PFSK-1 (cell line): ENCODE measurements at regions not wholly inside any gene's neighbourhood (a gene's known extent, or its start where the extent isn't known, plus 50 kb on each side); places are given as distances from the start of the nearest gene placed in this dataset.

Experiments used
- FOXP2 ChIP-seq: optimal IDR thresholded peaks from 2 replicates; pipeline ENCODE3; 2011; ENCODE audit warnings: borderline replicate concordance, control low read depth, inconsistent platforms; ENCODE audit not compliant: insufficient read depth; ENCODE audit errors: extremely low read length, extremely low read depth
- POLR2AphosphoS5 ChIP-seq: IDR thresholded peaks from 2 replicates; pipeline ENCODE4 v1.6.1; 2012; ENCODE audit warnings: low read depth, mild to moderate bottlenecking, control low read depth, low read length, moderate library complexity
- SIN3A ChIP-seq: IDR thresholded peaks from 2 replicates; pipeline ENCODE4 v1.6.1; 2012; ENCODE audit warnings: mild to moderate bottlenecking, low read length, moderate library complexity, borderline replicate concordance; ENCODE audit not compliant: insufficient read depth
- TAF1 ChIP-seq: IDR thresholded peaks from 2 replicates; pipeline ENCODE4 v1.6.1; 2012; ENCODE audit warnings: low read length, control low read depth, borderline replicate concordance; ENCODE audit not compliant: insufficient read depth
- TF ChIP-seq, protein P1 (sequence below), 2 experiments: IDR thresholded peaks; 2 replicates each; pipeline versions ENCODE4 v1.6.1 to v1.8.0; 2011 to 2012; ENCODE audit warnings: low read depth in 2 of 2, low read length in 2 of 2, control low read depth in 1 of 2, inconsistent platforms in 1 of 2, mild to moderate bottlenecking in 1 of 2, moderate library complexity in 1 of 2; ENCODE audit not compliant: insufficient read depth in 1 of 2

GRCh38 chr2:67669766-67670165 is 272.6 kb downstream of the ETAA1 start:
- TF ChIP-seq, protein P1, sequence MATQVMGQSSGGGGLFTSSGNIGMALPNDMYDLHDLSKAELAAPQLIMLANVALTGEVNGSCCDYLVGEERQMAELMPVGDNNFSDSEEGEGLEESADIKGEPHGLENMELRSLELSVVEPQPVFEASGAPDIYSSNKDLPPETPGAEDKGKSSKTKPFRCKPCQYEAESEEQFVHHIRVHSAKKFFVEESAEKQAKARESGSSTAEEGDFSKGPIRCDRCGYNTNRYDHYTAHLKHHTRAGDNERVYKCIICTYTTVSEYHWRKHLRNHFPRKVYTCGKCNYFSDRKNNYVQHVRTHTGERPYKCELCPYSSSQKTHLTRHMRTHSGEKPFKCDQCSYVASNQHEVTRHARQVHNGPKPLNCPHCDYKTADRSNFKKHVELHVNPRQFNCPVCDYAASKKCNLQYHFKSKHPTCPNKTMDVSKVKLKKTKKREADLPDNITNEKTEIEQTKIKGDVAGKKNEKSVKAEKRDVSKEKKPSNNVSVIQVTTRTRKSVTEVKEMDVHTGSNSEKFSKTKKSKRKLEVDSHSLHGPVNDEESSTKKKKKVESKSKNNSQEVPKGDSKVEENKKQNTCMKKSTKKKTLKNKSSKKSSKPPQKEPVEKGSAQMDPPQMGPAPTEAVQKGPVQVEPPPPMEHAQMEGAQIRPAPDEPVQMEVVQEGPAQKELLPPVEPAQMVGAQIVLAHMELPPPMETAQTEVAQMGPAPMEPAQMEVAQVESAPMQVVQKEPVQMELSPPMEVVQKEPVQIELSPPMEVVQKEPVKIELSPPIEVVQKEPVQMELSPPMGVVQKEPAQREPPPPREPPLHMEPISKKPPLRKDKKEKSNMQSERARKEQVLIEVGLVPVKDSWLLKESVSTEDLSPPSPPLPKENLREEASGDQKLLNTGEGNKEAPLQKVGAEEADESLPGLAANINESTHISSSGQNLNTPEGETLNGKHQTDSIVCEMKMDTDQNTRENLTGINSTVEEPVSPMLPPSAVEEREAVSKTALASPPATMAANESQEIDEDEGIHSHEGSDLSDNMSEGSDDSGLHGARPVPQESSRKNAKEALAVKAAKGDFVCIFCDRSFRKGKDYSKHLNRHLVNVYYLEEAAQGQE (IDR thresholded peaks at IDR 0.05; ENCODE audit: insufficient read depth in 1 of 2, low read depth in 2 of 2, low read length in 2 of 2), result no peak
- no peak for TF ChIP-seq SIN3A
- no peak for TF ChIP-seq TAF1
- no peak for TF ChIP-seq POLR2AphosphoS5
- TF ChIP-seq FOXP2, result no peak

DNA sequence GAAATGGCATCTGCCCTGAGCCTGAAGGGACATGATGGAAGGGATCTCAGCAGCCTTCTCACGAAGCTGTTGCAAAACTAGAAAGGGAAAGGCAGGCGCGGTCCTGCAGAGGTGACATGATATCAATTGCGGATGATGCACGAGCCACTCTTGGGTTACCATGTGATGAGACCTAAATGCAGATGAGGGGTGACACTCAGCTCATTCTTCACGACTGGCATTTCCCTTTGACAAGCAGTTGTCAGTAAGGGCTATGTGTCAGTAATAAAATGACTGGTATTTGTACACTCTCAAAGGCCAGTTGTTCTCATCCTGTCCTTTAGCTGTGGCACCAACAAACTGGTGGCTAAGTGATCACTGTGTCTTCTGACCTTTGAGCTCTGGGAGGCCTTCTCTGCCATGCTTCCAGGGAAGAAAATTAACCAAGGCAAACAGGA is 273.6 kb downstream of the ETAA1 start:
- TF ChIP-seq FOXP2 (no peak), SIN3A (no peak), TAF1 (no peak), POLR2AphosphoS5 (no peak)
- TF ChIP-seq, protein P1 (IDR thresholded peaks at IDR 0.05; ENCODE audit: insufficient read depth in 1 of 2, low read depth in 2 of 2, low read length in 2 of 2), result no peak

DNA sequence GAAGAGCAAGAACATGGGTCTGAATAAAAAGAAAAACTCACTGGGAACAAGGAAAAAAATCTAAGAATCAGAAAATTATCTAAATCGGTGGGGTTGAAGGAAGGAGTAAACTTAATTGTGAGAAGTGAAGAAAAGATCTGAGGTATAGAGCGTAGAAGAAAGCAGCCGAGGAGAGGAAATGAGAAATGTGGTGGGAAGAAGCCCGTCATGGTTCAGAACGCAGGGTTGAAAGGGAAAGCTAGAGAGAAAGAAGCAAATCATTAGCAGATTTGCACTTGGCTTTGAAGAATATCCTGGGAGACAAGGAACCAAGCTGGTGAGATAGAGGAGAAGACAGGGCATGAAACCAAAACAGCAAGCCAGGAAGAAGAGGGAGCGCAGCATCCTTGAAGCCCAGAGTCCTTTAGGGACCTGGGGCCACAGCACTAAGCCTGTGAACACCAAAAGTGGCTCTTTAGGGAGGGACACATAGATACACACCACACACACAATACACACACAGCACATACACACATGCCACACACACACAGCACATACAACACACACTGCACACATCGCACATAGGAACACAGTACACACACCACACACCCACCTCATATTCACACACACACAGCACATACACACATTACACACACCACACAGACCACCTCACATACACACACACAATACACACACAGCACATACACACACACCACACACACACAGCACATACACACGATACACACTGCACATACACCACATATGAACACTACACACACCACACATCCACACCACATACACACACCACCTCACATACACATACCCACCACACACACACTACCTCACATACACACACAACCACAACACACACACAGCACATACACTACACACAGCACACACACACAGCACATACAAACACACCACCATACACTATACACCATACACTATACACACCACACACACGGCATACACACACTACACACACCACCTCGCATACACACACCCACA is 274.6 kb downstream of the ETAA1 start:
- no peak for TF ChIP-seq POLR2AphosphoS5
- no peak for TF ChIP-seq TAF1

DNA sequence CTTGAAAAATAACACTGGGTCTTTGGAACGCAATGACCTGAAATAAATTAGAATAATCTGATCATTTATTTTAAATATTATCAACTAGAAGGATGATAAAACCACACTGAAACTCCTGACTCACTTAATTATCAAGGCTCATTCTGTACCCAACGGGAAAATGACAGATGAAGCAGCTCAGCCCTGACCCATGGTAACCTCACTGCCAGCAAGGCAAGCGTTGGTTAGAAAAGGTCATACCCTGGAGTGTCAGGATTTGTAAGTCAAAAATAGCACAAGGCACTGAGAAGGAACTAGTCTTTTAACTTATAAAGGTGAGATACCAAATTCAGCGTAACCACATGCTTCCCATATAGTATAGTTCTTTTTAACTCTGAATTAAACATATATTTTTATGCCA is 277.5 kb downstream of the ETAA1 start:
- TF ChIP-seq TAF1, result no peak
- no peak for TF ChIP-seq POLR2AphosphoS5
- TF ChIP-seq SIN3A, result no peak

GRCh38 chr2:67684991-67685390 is 287.9 kb downstream of the ETAA1 start:
- TF ChIP-seq TAF1, result no peak
- no peak for TF ChIP-seq SIN3A
- no peak for TF ChIP-seq POLR2AphosphoS5
- TF ChIP-seq, protein P1 (IDR thresholded peaks at IDR 0.05; ENCODE audit: insufficient read depth in 1 of 2, low read depth in 2 of 2, low read length in 2 of 2), result no peak

- TF ChIP-seq TAF1, result no peak
- TF ChIP-seq POLR2AphosphoS5, result no peak
- TF ChIP-seq FOXP2, result no peak
- TF ChIP-seq, protein P1 (IDR thresholded peaks at IDR 0.05; ENCODE audit: insufficient read depth in 1 of 2, low read depth in 2 of 2, low read length in 2 of 2), result no peak
- no peak for TF ChIP-seq SIN3A
Measured at GRCh38 chr2:67686254-67686653, 289.1 kb downstream of the ETAA1 start.
